ENCODE measurements at regions not wholly inside any gene's neighbourhood (a gene's known extent, or its start where the extent isn't known, plus 50 kb on each side); places are given as distances from the start of the nearest gene placed in this dataset.

DNA sequence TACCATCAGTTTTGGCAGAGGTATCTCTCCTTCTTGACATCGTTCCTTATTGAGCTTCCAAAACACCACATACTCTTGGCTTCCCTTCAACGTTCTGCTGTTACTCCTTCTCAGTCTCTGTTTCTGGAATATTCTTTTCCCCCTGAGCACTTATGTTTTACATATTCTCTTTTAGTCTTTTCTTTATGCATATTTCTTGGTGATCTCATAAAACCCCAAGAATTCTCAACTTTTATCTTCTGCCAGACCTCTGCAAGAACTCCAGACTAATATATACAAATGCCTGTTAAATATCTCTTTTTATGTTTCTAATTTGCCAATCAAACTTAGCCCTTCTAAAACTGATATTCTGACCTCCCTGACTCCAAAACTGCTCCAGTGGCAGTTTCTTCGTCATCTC, 453.4 kb upstream of the CTNND2 start:
- no peaks in the 10 kb centered on the region for H3K36me3 ChIP-seq (ENCODE audit: control insufficient read depth, insufficient read depth, low read length)
- Mint-ChIP-seq H3K9me3 (peaks cover 9% of the 10 kb centered on the region), H3K4me3 (no peak overlapping the region), H3K4me1 (peaks cover 6% of the 10 kb centered on the region), H3K27ac (no peak overlapping the region), H3K27me3 (ENCODE audit: insufficient read depth) (no peaks in the 10 kb centered on the region), H3K36me3 (ENCODE audit: low read depth) (peaks cover 2% of the 10 kb centered on the region)
- no peak overlapping the region for H3K9ac ChIP-seq (ENCODE audit: extremely low read depth, low read length, poor library complexity, severe bottlenecking)
- no peaks in the 10 kb centered on the region for H3K27me3 ChIP-seq (ENCODE audit: control insufficient read depth, insufficient read depth, low read length, poor library complexity, severe bottlenecking)
- no peak overlapping the region for H3K4me3 ChIP-seq (ENCODE audit: low read length)
- DNase-seq, result no peak
- WGBS, 2 experiments (ENCODE audit: insufficient coverage in 1 of 2, insufficient read length in 1 of 2), result 93 to 96% methylated on average over 3 of the region's 3 CpGs
- TF ChIP-seq CTCF (conservative IDR thresholded peaks at IDR 0.05), result no peak
- no peak overlapping the region for H3K27ac ChIP-seq (ENCODE audit: low read depth, low read length)
- no peaks in the 10 kb centered on the region for H3K4me1 ChIP-seq (ENCODE audit: control insufficient read depth, insufficient read depth, low read length)
- peaks cover 5% of the 10 kb centered on the region for H3K9me3 ChIP-seq (ENCODE audit: control insufficient read depth, low read length)

DNA sequence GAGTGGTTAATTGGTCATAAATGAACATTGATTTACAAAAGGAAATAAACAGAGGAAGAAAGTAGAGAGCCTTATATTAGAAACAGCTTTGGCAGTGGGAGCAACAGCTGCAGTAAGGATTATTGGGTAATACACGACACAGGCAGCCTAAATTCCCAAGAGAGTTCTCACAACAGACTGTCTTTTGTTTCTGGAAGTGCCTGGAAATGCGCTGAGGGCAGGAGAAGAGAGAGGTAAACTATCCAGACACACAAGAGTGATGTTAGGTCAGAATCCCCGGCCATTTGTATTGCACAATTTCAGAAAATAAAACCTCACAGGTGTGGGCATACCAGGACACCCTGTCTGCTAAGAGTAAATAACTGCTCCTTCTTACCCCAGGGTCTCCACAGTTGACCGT, 450.4 kb upstream of the CTNND2 start:
- H3K9me3 ChIP-seq (ENCODE audit: control insufficient read depth, low read length), result no peaks in the 10 kb centered on the region
- H3K9ac ChIP-seq (ENCODE audit: extremely low read depth, low read length, poor library complexity, severe bottlenecking), result no peak overlapping the region
- Mint-ChIP-seq H3K27me3 (ENCODE audit: insufficient read depth) (no peaks in the 10 kb centered on the region), H3K4me1 (peaks cover 6% of the 10 kb centered on the region), H3K27ac (no peak overlapping the region), H3K4me3 (no peak overlapping the region), H3K36me3 (ENCODE audit: low read depth) (no peaks in the 10 kb centered on the region), H3K9me3 (no peaks in the 10 kb centered on the region)
- no peak for TF ChIP-seq CTCF (conservative IDR thresholded peaks at IDR 0.05)
- no peaks in the 10 kb centered on the region for H3K4me1 ChIP-seq (ENCODE audit: control insufficient read depth, insufficient read depth, low read length)
- no peaks in the 10 kb centered on the region for H3K27me3 ChIP-seq (ENCODE audit: control insufficient read depth, insufficient read depth, low read length, poor library complexity, severe bottlenecking)
- no peaks in the 10 kb centered on the region for H3K36me3 ChIP-seq (ENCODE audit: control insufficient read depth, insufficient read depth, low read length)
- H3K4me3 ChIP-seq (ENCODE audit: low read length), result no peak overlapping the region
- no peak for DNase-seq
- no peak overlapping the region for H3K27ac ChIP-seq (ENCODE audit: low read depth, low read length)
- WGBS, 2 experiments (ENCODE audit: insufficient coverage in 1 of 2, insufficient read length in 1 of 2), result 88 to 100% methylated on average over 3 to 4 of the region's 4 CpGs

DNA sequence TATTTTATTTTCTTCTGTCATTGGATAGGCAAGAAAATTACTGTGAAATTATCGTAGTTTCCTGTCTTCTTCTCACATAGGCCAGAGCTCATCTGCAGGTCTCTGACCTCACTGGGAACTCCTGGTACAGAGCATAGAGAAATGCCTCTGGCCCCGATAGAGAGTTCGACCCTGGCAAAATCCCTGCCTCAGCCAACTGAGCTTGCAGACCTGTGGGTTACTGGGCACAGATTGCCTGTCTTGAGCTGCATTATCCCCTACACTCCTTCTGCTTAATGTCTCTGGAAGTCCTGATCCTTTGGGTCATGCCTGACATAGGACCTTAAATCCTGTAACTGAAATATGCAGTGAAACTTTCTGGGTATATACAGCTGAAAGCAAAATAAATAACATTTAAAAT, 439.3 kb upstream of the CTNND2 start:
- no peak for TF ChIP-seq CTCF (conservative IDR thresholded peaks at IDR 0.05)
- Mint-ChIP-seq H3K36me3 (ENCODE audit: low read depth) (no peaks in the 10 kb centered on the region), H3K4me3 (no peak overlapping the region), H3K4me1 (peaks cover 3% of the 10 kb centered on the region), H3K27ac (no peak overlapping the region), H3K9me3 (peaks cover 17% of the 10 kb centered on the region), H3K27me3 (ENCODE audit: insufficient read depth) (no peaks in the 10 kb centered on the region)
- Histone ChIP-seq H3K27ac (ENCODE audit: low read depth, low read length) (no peak overlapping the region), H3K36me3 (ENCODE audit: control insufficient read depth, insufficient read depth, low read length) (no peaks in the 10 kb centered on the region), H3K27me3 (ENCODE audit: control insufficient read depth, insufficient read depth, low read length, poor library complexity, severe bottlenecking) (no peaks in the 10 kb centered on the region), H3K9me3 (ENCODE audit: control insufficient read depth, low read length) (peaks cover 18% of the 10 kb centered on the region), H3K9ac (ENCODE audit: extremely low read depth, low read length, poor library complexity, severe bottlenecking) (no peak overlapping the region), H3K4me3 (ENCODE audit: low read length) (no peak overlapping the region), H3K4me1 (ENCODE audit: control insufficient read depth, insufficient read depth, low read length) (no peaks in the 10 kb centered on the region)
- DNase-seq, result no peak
- 91 to 97% methylated on average over 3 of the region's 3 CpGs for WGBS, 2 experiments (ENCODE audit: insufficient coverage in 1 of 2, insufficient read length in 1 of 2)
